WTC11 (cell line): ENCODE measurements at regions not wholly inside any gene's neighbourhood (a gene's known extent, or its start where the extent isn't known, plus 50 kb on each side); places are given as distances from the start of the nearest gene placed in this dataset.

Source experiments
- ATAC-seq: fragments of 200-7000 bp; cut with Tn5 transposase; 2 replicates; pipeline ENCODE4 v1.10.0; 2021; ENCODE audit warnings: mild to moderate bottlenecking, moderate library complexity
- CTCF ChIA-PET: fragments of 300-600 bp; sonication (Branson Sonifier 250); formaldehyde crosslinking; loops from one replicate; lab custom pipeline; 2021; ENCODE audit warnings: antibody characterized with exemption; lab: Charles Lee
- POLR2A ChIA-PET: fragments of 350-600 bp; sonication (Branson Sonifier 250); formaldehyde crosslinking; loops from one replicate; lab custom pipeline; 2021; ENCODE audit warnings: antibody characterized with exemption; lab: Charles Lee
- DNase-seq: peaks from one replicate; pipeline ENCODE4 v3.0.0; 2021; ENCODE audit warnings: low spot score
- H3K27ac Mint-ChIP-seq: 2 replicates; pipeline ENCODE4 v1.8.0; 2021; ENCODE audit warnings: mixed read lengths
- H3K27me3 Mint-ChIP-seq: 2 replicates; pipeline ENCODE4 v1.8.0; 2021; ENCODE audit warnings: low read depth, mild to moderate bottlenecking, moderate library complexity, mixed read lengths
- H3K36me3 Mint-ChIP-seq: 2 replicates; pipeline ENCODE4 v1.8.0; 2021; ENCODE audit warnings: mixed read lengths
- H3K4me1 Mint-ChIP-seq: 2 replicates; pipeline ENCODE4 v1.8.0; 2022; ENCODE audit warnings: mixed read lengths
- H3K4me3 Mint-ChIP-seq: 2 replicates; pipeline ENCODE4 v1.8.0; 2021; ENCODE audit warnings: mild to moderate bottlenecking, moderate library complexity, mixed read lengths
- H3K9me3 Mint-ChIP-seq: 2 replicates; pipeline ENCODE4 v1.8.0; 2021; ENCODE audit warnings: mixed read lengths
- ATF3 ChIP-seq: sonication (generic); formaldehyde crosslinking; conservative IDR thresholded peaks from 2 replicates; pipeline ENCODE4 v1.8.1; 2022; ENCODE audit warnings: mild to moderate bottlenecking, missing genetic modification reagents
- E2F4 ChIP-seq: sonication (generic); formaldehyde crosslinking; IDR thresholded peaks from 2 replicates; pipeline ENCODE4 v1.8.1; 2022; ENCODE audit warnings: low read depth, mild to moderate bottlenecking, moderate library complexity, missing genetic modification reagents, borderline replicate concordance
- EMX1 ChIP-seq: fragments of 250-450 bp; sonication (Bioruptor Pico); IDR thresholded peaks from 2 replicates; pipeline ENCODE4 v1.8.0; 2021; ENCODE audit warnings: mild to moderate bottlenecking
- IRF2 ChIP-seq: sonication (generic); formaldehyde crosslinking; IDR thresholded peaks from 2 replicates; pipeline ENCODE4 v1.8.0; 2022; ENCODE audit warnings: low read depth, missing genetic modification reagents, borderline replicate concordance
- JUN ChIP-seq: sonication (generic); formaldehyde crosslinking; IDR thresholded peaks from 2 replicates; pipeline ENCODE4 v1.8.0; 2023; ENCODE audit warnings: mild to moderate bottlenecking, missing genetic modification reagents
- MAX ChIP-seq: sonication (generic); formaldehyde crosslinking; IDR thresholded peaks from 2 replicates; pipeline ENCODE4 v1.8.0; 2022; ENCODE audit warnings: mild to moderate bottlenecking, missing genetic modification reagents
- MLX ChIP-seq: sonication (generic); formaldehyde crosslinking; IDR thresholded peaks from 2 replicates; pipeline ENCODE4 v1.8.1; 2023; ENCODE audit warnings: mild to moderate bottlenecking, missing genetic modification reagents, moderate library complexity
- NFYB ChIP-seq: sonication (generic); formaldehyde crosslinking; conservative IDR thresholded peaks from 2 replicates; pipeline ENCODE4 v1.8.0; 2022; ENCODE audit warnings: low read depth, missing genetic modification reagents
- PRDM15 ChIP-seq: sonication (generic); formaldehyde crosslinking; IDR thresholded peaks from 2 replicates; pipeline ENCODE4 v1.8.0; 2022; ENCODE audit warnings: missing genetic modification reagents
- SMAD3 ChIP-seq: sonication (generic); formaldehyde crosslinking; IDR thresholded peaks from 2 replicates; pipeline ENCODE4 v1.8.0; 2022; ENCODE audit warnings: missing genetic modification reagents, mild to moderate bottlenecking, borderline replicate concordance
- STAT6 ChIP-seq: sonication (generic); formaldehyde crosslinking; conservative IDR thresholded peaks from 2 replicates; pipeline ENCODE4 v1.8.1; 2023; ENCODE audit warnings: mild to moderate bottlenecking, low read depth, missing genetic modification reagents, moderate library complexity
- TCF7 ChIP-seq: sonication (generic); formaldehyde crosslinking; IDR thresholded peaks from 2 replicates; pipeline ENCODE4 v1.8.0; 2022; ENCODE audit warnings: mild to moderate bottlenecking, low read depth, missing genetic modification reagents, moderate library complexity
- ZBTB43 ChIP-seq: sonication (generic); formaldehyde crosslinking; IDR thresholded peaks from 2 replicates; pipeline ENCODE4 v1.8.1; 2023; ENCODE audit warnings: mild to moderate bottlenecking, missing genetic modification reagents
- ZNF121 ChIP-seq: sonication (generic); formaldehyde crosslinking; IDR thresholded peaks from 2 replicates; pipeline ENCODE4 v1.8.0; 2023; ENCODE audit warnings: missing genetic modification reagents
- ZNF416 ChIP-seq: fragments of 250-450 bp; sonication (Bioruptor Pico); IDR thresholded peaks from 2 replicates; pipeline ENCODE4 v1.9.0; 2021; ENCODE audit warnings: mild to moderate bottlenecking, inconsistent platforms
- TF ChIP-seq, protein P1 (sequence below): fragments of 200-600 bp; IDR thresholded peaks from 2 replicates; pipeline ENCODE4 v1.8.0; 2022; ENCODE audit warnings: antibody characterized with exemption

- no peak for TF ChIP-seq PRDM15 (CRISPR knock-in tag)
- TF ChIP-seq TCF7 (CRISPR knock-in tag), result no peak
Observed at GRCh38 chr1:98472878-98473277, 188.6 kb upstream of the SNX7 start (continued).

DNA sequence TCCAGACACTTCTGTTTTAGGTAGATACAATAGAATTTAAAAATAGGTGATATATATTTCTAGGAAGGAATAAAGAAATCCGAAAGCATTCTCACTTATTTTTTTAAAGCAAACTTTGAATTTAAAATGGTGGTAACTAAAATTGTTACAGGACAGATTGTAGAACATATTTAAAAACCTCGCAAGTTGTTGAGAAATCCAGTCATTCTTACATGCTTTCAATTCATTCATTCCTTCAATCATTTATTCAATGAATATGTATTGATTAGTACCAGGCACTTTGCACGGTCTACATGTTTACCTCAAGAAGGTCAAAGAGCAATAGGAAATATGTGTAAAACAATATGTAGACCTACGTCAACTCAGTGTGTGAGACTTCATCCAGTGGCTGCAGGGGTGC, 189.9 kb upstream of the SNX7 start:
- POLR2A ChIA-PET, result no interaction called here
- DNase-seq, result no peak
- Mint-ChIP-seq H3K27me3 (no peaks in the 10 kb centered on the region), H3K9me3 (no peaks in the 10 kb centered on the region), H3K4me3 (no peak overlapping the region), H3K4me1 (peaks cover 13% of the 10 kb centered on the region), H3K36me3 (no peaks in the 10 kb centered on the region), H3K27ac (no peak overlapping the region)
- CTCF ChIA-PET, result no interaction called here
- no peak for TF ChIP-seq ATF3 (CRISPR knock-in tag)
- no peak for TF ChIP-seq IRF2 (CRISPR knock-in tag)
- TF ChIP-seq STAT6 (CRISPR knock-in tag), result no peak
- no peak for TF ChIP-seq SMAD3 (CRISPR knock-in tag)
- no peak for TF ChIP-seq E2F4 (CRISPR knock-in tag)
- TF ChIP-seq ZBTB43, result no peak
- ATAC-seq, result no peak

GRCh38 chr1:98468111-98468717, 193.3 kb upstream of the SNX7 start:
- ChIA-PET POLR2A (no interaction called here), CTCF (interaction anchor here (0.6 to 1.7 kb wide), 26 partner anchors 8 to 1418 kb away, joined by 3 to 9 read pairs (median 3); no protein-coding TSS in a partner anchor)
- Mint-ChIP-seq H3K27me3 (no peaks in the 10 kb centered on the region), H3K9me3 (no peaks in the 10 kb centered on the region), H3K4me1 (peaks cover 13% of the 10 kb centered on the region), H3K4me3 (no peak overlapping the region), H3K27ac (no peak overlapping the region), H3K36me3 (no peaks in the 10 kb centered on the region)
- no peak for ATAC-seq
- DNase-seq, result no peak
- TF ChIP-seq ZNF121 (CRISPR knock-in tag), result no peak
- TF ChIP-seq, protein P1, sequence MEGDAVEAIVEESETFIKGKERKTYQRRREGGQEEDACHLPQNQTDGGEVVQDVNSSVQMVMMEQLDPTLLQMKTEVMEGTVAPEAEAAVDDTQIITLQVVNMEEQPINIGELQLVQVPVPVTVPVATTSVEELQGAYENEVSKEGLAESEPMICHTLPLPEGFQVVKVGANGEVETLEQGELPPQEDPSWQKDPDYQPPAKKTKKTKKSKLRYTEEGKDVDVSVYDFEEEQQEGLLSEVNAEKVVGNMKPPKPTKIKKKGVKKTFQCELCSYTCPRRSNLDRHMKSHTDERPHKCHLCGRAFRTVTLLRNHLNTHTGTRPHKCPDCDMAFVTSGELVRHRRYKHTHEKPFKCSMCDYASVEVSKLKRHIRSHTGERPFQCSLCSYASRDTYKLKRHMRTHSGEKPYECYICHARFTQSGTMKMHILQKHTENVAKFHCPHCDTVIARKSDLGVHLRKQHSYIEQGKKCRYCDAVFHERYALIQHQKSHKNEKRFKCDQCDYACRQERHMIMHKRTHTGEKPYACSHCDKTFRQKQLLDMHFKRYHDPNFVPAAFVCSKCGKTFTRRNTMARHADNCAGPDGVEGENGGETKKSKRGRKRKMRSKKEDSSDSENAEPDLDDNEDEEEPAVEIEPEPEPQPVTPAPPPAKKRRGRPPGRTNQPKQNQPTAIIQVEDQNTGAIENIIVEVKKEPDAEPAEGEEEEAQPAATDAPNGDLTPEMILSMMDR, result no peak
- no peak for TF ChIP-seq ATF3 (CRISPR knock-in tag)
- no peak for TF ChIP-seq EMX1 (CRISPR knock-in tag)
- no peak for TF ChIP-seq ZNF416 (CRISPR knock-in tag)
- TF ChIP-seq MAX (CRISPR knock-in tag), result no peak
- no peak for TF ChIP-seq MLX (CRISPR knock-in tag)
- TF ChIP-seq STAT6 (CRISPR knock-in tag), result no peak
- no peak for TF ChIP-seq JUN
- TF ChIP-seq NFYB, result no peak
